Kidney capillary endothelial cell (primary cell): ENCODE measurements at regions not wholly inside any gene's neighbourhood (a gene's known extent, or its start where the extent isn't known, plus 50 kb on each side); places are given as distances from the start of the nearest gene placed in this dataset.
"Not testable (repeated sequence)": the region's sequence is repeated elsewhere in the genome, so short reads cannot be mapped to it uniquely, and the experiment has no call there.

Experiments used
- DNase-seq: peaks from one replicate; pipeline ENCODE4 v3.0.0-alpha.2; 2018; ENCODE audit warnings: low spot score

- DNase-seq, result no peak
These were observed 50.7 kb upstream of the DIAPH3 start for GRCh38 chr13:60214213-60215055.

- no peak for DNase-seq
These were observed 56.3 kb upstream of the DIAPH3 start for GRCh38 chr13:60220072-60220471.

- no peak for DNase-seq
These were observed 57.9 kb upstream of the DIAPH3 start for GRCh38 chr13:60221581-60221980.

- DNase-seq, result peak; percentile 2
These were observed 62.8 kb upstream of the DIAPH3 start for GRCh38 chr13:60226507-60226906.

GRCh38 chr13:60227158-60227557 lies 63.4 kb upstream of the DIAPH3 start:
- no peak for DNase-seq

GRCh38 chr13:60229708-60230272 lies 66.1 kb upstream of the DIAPH3 start:
- no peak for DNase-seq

GRCh38 chr13:60230593-60230992 lies 66.9 kb upstream of the DIAPH3 start:
- DNase-seq, result no peak

GRCh38 chr13:60242043-60242595 lies 78.4 kb upstream of the DIAPH3 start:
- no peak for DNase-seq

GRCh38 chr13:60244381-60244780 lies 80.7 kb upstream of the DIAPH3 start:
- DNase-seq, result no peak

GRCh38 chr13:60251419-60251818 lies 87.7 kb upstream of the DIAPH3 start:
- DNase-seq, result not testable (repeated sequence)

GRCh38 chr13:60258349-60258748 lies 94.6 kb upstream of the DIAPH3 start:
- no peak for DNase-seq

GRCh38 chr13:60260440-60260839 lies 96.7 kb upstream of the DIAPH3 start:
- no peak for DNase-seq

- DNase-seq, result no peak
These were observed 98.0 kb upstream of the DIAPH3 start for GRCh38 chr13:60261432-60262351.

GRCh38 chr13:60265566-60265965 lies 101.8 kb upstream of the DIAPH3 start:
- no peak for DNase-seq

- DNase-seq, result no peak
These were observed 103.9 kb upstream of the DIAPH3 start for GRCh38 chr13:60267498-60268202.

- DNase-seq, result no peak
These were observed 104.5 kb upstream of the DIAPH3 start for GRCh38 chr13:60268203-60268555.

GRCh38 chr13:60273971-60274527 lies 110.3 kb upstream of the DIAPH3 start:
- DNase-seq, result no peak

- DNase-seq, result no peak
These were observed 110.9 kb upstream of the DIAPH3 start for GRCh38 chr13:60274655-60275054.

GRCh38 chr13:60275208-60275607 lies 111.5 kb upstream of the DIAPH3 start:
- DNase-seq, result no peak

- not testable (repeated sequence) for DNase-seq
These were observed 116.5 kb upstream of the TDRD3 start for GRCh38 chr13:60280524-60280923.

- no peak for DNase-seq
These were observed 114.8 kb upstream of the TDRD3 start for GRCh38 chr13:60282186-60282585.
